ENCODE measurements at regions not wholly inside any gene's neighbourhood (a gene's known extent, or its start where the extent isn't known, plus 50 kb on each side); places are given as distances from the start of the nearest gene placed in this dataset.
"Not testable (repeated sequence)": the region's sequence is repeated elsewhere in the genome, so short reads cannot be mapped to it uniquely, and the experiment has no call there.

DNA sequence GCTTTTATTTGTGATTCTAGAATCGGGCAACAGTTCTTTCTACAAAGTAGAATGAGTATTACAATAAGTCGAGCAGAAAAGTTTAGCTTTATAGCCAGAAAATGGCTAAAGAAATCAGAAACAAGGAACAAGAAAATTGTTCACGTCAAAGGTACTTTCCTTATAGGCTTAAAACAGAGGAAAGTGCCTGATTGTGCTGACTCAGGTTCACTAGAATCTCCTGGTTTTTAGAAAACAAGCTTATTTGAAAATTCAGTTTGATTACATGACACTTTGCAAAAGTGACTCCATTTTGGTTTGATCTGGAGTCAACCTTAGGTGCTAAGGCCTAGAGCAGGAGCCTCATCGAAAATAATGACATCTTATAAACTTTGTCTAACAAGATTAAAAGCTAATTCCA, 564.7 kb upstream of the FLRT2 start:
- DNase-seq (ENCODE audit: low read depth) = no peak

DNA sequence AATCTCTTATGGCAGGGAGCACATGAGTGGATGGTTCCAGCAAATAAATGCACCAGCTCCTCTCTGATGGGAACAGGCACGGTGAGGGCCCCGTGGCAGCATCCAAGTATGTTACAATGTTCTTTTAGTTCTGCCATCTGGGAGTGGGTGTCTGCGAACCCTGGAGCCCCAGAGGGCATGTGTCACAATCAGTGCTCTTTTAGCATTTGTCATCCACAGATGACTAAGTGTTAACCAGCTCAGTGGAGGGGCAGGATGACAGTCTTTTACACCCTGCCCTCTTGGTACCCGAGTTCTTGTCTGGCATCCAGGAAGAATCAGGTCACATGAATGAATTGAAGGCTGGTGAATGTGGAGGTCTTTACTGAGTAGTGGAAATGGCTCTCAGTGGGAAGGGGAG, 560.4 kb upstream of the FLRT2 start:
- no peak for DNase-seq (ENCODE audit: low read depth)

DNA sequence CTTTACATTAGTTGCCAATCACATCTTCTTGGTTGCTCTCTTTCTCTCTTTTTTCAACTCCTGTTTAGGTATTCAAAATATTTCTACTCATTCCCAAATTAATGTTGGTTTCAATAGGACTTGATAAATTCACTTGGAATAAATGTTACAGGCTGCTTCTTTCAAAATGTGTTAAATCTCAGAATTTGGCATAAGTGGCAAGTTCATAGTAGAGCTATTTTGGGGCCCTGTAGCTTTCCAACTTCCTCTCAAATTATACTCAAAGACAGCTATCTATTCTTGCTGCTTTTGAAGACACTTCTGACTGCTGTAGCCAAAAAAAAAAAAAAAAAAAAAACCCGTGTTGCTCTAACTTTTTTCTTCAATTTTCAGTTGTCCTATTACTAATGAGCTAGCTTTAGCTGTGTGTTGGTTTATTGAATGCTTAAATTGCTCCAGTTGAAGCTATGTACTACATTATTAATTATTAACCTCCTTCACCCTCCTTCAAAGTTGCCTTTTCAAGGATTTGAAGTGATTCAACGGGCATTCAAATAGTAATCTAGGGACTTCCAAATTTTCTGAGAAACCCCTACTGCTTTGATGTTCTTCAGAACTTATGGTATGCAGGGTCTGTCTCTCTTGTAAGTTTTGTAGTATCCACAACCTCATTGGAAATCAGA, 554.6 kb upstream of the FLRT2 start:
- DNase-seq (ENCODE audit: low read depth) = no peak

DNA sequence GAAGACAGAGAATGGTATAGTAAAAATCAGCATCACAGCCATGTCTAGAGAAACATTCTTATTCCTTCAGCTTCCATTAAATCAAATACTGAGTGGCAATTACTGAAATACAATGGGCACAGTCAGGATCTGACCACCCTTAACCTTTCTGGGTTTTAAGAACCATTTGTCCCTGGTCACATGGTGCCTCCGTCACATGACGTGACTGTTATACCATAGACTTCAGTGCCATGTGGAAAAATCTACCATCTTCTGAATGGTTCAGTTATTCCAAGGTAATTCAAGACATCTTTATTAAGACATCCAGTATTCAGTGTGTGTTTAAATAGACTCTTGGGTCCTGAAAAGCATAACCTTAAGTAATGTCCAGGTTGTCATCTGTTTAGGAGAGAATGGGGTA, 553.1 kb upstream of the FLRT2 start:
- DNase-seq (ENCODE audit: low read depth) = no peak

DNA sequence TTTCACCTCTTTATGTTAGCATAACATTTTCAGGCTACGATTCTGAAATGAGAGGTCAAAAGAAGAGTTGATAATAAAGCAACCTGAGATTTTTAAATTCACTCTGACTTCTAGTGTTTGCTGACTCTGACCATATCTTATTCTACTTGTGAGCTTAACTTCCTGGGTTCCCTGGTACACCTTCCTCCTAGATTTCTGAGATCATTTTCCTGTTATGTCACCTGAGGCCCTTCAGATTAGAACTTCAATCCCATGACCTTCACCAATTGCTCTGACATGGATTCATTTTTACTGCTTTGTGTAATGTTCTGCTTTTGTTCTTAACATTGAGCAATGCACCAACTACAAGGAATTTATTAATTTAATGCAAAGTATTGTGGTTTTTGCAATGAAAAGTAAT, 542.9 kb upstream of the FLRT2 start:
- no peak for DNase-seq (ENCODE audit: low read depth)

DNA sequence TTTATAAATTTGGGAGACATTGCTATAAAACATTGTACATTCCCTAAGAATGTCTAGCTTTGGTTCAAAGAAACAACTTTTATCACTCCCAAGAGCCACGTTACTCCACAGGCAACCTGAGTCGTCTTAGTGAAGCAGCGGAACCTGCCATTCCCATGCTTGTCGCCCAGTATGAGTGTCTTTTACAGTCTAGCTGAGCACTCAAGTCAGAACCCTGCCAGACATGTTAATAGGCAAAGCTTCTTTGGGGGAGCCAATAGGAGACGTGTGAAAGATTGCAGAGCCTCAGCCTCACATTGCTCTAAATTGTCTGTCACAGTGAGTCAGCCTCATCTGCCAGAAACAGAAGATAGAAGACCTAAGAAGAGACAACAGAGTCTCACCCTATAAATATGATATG, 541.6 kb upstream of the FLRT2 start:
- no peak for DNase-seq (ENCODE audit: low read depth)

DNA sequence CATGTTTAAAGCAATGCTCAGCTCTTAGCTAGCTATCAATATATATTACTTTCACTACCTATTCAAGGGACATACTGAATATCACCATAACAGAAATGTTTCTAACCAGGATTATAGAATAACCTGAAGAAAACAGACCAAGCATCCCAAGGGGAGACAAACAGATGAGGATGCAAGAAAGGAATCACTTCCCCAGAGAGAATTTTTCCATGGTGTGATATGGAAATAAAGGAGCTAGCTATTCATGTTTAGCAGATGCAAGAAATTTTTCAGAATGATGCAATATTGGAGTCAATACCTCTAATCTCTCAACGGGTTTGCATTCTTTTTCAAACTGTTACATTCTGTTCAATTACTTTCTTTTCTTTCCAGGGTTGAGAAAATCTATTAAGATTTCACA, 538.9 kb upstream of the FLRT2 start:
- no peak for DNase-seq (ENCODE audit: low read depth)

DNA sequence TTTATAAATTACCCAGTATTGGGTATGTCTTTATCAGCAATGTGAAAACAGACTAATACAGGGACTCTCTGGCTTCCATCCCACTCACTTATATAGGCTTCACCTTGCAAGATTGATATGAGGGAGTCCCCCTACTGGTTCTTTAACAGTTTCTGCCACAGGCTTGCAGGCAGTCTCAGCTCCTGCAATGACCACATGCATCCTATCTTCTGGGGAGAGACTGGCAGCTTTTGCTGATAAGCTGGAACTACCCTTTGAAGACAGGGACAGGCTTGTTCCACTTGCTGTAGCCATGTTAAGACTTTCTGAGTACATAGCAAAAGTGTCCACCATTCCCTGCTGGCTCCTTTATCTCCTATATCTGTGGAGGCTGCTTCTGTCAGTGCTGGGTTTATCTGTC, 531.7 kb upstream of the FLRT2 start:
- no peak for DNase-seq (ENCODE audit: low read depth)

DNA sequence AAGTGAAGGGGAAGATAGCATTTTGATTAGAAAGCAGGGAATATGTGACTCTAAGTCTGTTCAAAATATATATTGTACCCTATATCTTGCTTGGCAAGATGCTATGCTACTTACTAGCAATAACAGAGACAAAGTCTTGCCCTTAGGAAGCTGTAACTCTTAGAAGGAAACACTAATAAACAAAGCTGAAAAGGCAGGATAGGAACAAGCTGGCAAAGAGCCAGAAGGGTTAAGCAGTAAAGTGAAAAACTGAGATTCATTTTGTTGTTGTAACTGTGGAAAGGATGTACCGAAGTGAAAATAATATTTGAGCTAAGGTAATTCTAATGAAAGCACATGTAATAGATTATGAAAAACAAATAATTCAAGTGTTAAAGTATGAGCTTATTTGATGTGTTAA, 527.1 kb upstream of the FLRT2 start:
- no peak for DNase-seq (ENCODE audit: low read depth)

DNA sequence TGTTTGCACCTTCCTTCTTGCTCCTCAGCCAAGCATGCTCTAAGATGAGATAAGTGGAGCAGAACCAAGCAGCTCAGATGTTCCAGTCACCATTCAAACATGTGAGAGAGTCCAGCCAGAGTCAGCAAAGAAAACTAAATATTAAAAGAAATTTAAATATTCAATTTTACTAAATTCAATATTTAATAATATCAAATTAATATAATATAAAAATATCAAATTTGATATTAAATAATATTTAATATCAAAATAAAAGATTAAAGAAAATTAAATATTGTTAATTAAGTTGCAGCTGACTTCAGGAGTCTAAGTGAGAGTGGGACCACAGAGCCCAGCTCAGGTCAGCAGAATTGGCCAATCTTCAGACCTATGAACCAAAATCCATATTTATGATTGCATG, 526.1 kb upstream of the FLRT2 start:
- DNase-seq (ENCODE audit: low read depth) = no peak

DNA sequence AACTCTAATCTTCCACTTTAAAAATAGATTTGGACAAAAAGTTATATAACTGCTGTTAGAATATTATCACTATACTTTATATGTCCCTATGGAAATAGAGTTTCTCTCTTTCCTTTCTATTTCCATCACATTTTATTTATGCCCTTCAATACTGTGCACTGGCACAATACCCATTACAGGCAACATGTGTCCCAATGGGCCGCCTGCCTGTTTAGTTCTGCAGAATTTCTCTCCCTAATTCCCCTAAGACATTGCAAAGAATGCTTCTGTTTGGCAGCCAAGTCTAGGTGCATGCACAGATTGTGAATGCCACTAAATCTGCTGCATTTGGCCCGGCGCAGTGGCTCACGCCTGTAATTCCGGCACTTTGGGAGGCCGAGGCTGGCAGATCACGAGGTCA, 520.4 kb upstream of the FLRT2 start:
- no peak for DNase-seq (ENCODE audit: low read depth)

DNA sequence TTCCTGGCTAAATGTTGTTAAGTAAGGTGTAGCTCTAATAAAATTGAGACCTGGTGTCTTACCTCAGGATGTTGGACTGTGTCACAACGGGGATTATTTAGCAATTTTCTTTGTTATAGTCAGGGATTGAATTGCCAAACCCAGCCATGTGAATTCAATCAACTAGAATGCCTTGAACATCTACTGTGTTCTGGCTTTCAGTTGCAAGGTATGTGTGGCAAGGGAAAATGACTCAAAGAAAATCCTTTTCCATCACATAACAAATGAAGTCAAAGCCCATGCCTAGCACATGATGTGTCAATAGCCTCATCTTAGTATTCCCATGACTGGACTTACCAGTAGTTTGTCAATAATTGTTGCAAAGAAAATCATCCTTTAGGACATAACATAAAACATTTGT, 519.8 kb upstream of the FLRT2 start:
- no peak for DNase-seq (ENCODE audit: low read depth)

DNA sequence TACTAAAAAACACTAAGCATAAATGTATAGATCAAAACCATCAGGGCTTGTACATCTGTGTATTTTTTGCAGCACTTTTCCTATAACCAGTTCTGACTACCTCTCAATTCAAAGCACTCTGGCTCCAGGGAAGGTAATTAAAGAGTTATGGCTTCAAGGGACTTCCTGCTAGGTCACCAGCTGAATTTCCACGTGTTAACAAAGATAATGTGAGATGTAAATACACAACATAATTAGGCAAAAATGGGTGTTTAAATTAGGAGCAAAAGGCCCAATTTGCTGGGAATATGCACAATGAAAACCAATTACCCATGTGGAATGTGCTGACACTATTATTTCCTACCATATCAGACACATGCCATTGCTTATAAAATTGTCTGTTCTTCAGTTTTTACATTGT, 513.4 kb upstream of the FLRT2 start:
- DNase-seq (ENCODE audit: low read depth) = no peak

DNA sequence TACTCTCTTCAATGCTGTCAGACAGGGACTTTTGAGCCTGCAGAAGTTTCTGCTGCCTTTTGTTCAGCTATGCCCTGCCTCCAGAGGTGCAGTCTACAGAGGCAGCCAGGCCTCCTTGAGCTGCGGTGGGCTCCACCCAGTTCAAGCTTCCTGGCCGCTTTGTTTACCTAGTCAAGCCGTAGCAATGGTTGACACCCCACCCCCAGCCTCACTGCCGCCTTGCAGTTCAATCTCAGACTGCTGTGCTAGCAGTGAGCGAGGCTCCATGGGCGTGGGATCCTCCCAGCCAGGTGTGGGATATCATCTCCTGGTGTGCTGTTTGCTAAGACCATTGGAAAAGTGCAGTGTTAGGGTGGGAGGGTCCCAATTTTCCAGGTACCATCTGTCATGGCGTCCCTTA, 506.1 kb upstream of the FLRT2 start:
- DNase-seq (ENCODE audit: low read depth) = not testable (repeated sequence)

DNA sequence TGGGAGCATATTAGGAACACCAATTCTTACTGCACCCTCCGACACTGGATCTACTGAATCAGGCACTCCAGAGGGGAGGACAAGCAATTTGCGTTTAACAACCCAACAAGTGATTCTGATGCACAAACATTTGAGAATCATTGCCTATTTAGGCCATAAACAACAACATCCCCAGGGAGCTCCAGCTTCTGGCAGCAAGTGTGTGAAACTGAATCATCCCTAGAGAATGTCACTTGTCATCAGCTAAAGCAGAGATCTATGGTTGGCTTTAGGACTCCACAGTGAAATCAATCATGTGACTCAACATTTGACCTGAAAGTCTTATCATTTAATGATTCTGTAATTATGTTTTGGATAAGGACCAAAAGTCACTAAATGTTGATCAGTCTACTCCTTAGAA, 505.0 kb upstream of the FLRT2 start:
- DNase-seq (ENCODE audit: low read depth) = no peak

DNA sequence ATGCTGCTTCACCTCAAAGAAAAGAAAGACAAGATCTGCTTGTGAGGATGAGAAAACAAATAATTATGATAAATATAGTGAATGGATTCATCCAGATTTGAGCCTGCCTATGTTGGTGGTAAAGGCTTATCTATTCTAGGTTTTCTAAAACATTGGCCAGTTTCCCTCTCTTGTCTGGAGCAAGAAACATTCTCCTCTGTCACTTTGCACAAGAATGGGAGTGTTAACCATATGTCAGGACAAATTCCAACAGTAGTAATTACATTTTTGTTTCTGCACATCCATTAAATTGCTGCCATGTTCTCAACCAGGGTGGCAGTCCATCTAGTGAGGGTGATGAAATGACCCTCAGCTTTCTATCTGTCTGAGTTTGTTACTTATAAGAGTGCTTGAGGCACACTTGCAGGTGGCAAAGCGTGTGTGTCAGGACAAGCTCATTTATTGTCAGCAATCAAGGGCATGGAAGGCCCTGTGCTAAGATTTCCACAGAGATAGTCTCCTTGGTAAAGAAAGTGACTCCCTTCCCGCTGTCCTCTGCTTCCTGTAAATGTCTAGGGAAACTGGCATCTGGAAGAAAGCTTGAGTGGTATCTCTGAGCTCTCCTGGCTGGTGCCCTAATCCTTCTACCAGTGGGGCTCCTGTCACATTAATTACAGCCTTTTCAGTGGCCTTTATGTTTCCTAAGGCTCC, 502.1 kb upstream of the FLRT2 start:
- no peak for DNase-seq (ENCODE audit: low read depth)

DNA sequence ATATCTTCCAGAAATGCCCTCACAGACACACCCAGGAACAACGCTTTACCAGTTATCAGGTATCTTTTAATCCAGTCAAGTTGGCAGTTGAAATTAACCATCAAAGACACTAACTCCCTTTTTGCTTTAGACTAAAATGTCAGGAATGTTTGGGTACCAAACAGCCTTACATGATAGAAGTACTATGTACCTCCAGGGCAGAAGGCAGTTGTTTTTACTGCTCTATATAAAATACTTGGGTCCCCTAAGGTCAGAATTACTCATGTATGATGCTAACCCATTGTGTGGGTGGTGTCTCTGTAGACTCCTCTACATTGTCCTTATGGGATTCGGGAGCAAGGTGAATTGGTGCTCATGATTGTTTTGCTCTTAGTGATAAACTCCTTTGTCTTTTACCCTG, 492.5 kb upstream of the FLRT2 start:
- no peak for DNase-seq (ENCODE audit: low read depth)

DNA sequence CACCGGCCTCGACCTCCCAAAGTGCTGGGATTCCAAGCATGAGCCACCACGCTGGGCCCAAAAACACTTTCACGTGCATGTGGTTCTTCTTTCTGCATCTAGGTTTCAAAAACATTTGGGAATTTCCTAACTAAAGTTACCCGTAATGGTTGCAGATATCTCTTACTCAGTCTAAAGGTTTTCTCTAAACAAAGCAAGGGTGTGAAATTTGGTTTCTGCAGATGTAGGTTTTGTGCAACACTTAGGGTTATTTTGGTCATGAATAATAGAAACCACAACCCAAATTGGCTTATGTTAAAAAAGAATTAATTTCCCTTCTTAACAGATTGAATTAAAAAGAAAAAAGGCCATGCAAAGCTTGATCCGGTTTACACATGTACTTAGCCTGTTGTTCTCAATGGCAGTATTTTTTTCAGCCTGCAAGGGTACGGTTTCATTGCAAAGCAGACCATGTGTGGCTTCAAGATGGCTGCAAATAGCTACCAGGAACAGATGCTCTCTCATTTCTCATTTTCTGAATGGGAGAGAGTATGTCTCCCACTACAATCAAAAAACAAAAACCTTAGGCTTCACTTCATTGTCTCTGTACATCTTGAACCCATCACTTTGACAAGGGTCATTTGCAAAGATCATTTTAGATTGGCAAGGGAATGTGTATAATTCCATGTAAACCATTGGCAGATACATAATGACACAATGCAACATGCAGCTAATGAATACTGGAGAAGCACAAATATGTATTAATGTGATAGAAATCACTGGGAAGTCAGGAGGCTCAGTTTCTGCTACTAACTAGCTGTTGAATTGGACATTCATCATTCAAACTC, 491.2 kb upstream of the FLRT2 start:
- no peak for DNase-seq (ENCODE audit: low read depth)

DNA sequence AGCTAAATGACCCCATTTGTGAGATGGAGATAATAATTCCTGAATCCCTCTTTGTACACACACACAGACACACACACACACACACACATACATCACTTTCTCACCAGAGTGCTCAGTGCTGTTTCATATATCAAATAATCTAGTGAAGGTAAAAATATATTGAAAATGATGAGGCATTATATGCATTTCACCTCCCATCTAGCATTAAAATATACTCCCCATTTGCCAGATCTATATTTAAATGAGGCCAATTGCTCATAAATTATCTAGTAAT, 490.7 kb upstream of the FLRT2 start:
- no peak for DNase-seq (ENCODE audit: low read depth)

DNA sequence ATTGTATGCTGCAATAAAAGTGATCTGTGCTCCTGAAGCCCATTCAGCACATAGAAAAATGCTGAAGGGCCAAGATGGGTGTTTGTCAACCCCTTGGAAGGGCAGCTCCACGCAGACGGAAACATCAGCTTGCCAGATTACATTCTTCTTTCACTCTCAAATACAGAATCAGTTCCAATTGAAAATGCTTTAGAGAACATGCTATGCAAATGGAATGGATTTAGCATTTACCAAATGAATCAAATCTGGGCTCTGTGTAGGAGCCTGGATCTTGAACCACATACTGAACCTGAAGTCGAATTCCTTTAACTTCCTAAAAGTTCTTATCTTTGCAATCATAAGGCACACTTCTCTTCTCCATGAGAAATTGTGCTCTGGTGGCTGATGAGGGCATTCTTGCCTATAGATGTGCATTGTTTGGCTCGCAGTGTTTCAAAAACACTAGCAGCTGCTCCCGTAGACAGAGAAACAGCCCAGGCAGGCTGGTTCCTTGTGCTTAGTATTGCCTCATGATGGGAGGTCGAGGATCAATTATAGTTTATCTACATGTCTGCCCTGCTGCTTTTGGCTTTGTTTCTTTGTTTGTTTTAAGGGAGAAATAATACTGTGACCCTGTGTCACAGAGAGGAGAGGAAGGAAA, 489.8 kb upstream of the FLRT2 start:
- DNase-seq (ENCODE audit: low read depth) = no peak

DNA sequence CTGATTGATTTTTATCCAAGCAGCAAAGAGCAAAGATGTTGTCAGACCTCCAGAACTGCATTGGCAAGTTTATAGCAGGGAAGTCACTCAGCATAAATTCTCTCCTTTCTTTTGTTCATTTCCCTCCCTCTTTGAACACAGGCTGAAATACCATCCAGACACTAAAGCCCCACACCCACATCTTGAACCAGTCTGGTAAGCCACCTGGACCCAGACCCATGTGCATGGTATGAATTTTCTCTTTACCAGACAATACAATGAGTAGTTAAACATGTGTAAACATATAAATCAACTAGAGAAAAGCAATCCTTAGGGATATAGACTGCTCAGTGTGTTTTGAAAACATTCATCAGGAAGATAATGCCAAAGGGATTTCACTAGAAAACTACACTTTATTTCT, 488.3 kb upstream of the FLRT2 start:
- no peak for DNase-seq (ENCODE audit: low read depth)

DNA sequence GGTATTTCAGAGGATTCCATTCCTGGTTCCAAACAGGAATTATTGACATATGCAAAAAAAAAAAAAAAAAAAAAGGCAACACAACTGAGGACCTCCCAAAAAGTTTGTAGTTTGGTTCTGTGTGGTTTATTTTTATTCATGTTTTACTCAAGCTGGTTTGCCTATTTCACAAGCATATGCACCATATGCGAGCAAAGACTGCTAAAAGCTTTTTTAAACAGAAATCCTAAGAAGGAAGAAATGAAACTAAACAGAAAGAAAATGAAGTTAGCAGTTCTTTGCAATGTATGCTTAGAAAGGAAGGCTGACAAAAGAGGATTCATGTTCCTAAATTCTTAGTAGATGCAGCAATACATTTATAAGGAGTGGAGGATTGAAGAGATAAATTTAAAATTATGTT, 487.6 kb upstream of the FLRT2 start:
- no peak for DNase-seq (ENCODE audit: low read depth)

DNA sequence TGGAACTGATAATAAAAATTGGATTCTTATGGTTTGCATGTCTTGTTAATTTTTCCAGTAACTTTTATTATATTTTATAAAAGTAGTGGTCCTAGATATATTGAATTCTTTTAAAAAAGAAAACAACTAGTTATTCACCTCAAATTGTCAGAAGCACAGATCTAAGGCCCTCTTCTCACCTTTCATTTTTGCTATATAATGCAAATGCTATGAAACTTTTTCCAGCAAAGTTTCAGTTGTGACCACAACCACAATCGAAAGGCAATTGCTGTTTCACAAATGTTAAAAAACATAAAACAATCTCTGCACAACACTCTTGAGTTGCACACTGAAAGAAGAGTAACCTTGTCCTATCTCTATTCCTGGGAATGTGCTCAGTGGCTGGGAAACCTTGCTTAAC, 479.8 kb upstream of the FLRT2 start:
- DNase-seq (ENCODE audit: low read depth) = no peak

Measured in M059J (cell line).